Ovary (tissue), 7 donors: ENCODE measurements at regions not wholly inside any gene's neighbourhood (a gene's known extent, or its start where the extent isn't known, plus 50 kb on each side); places are given as distances from the start of the nearest gene placed in this dataset.

Source experiments
- DNase-seq, 5 donors: peaks; one replicate each; pipeline ENCODE4 v3.0.0-alpha.2; 2019 to 2020
- H3K27ac ChIP-seq, 2 donors: fragments of 200-600 bp; one replicate each; pipeline versions ENCODE4 v1.5.1 to v1.8.0; 2019 to 2022
- H3K27me3 ChIP-seq: fragments of 200-600 bp; one replicate; pipeline ENCODE4 v1.8.0; 2022
- H3K36me3 ChIP-seq: fragments of 200-600 bp; sonication (generic); one replicate; pipeline ENCODE4 v1.5.1; 2019
- H3K4me1 ChIP-seq: one replicate; pipeline ENCODE4 v1.8.1; 2013; ENCODE audit warnings: mild to moderate bottlenecking, moderate library complexity; ENCODE audit not compliant: insufficient read depth
- H3K4me3 ChIP-seq: fragments of 200-600 bp; sonication (generic); one replicate; pipeline ENCODE4 v1.5.1; 2017
- H3K9me3 ChIP-seq, 2 donors: fragments of 200-600 bp in 1 of 2; sonication (generic) in 1 of 2; one replicate each; pipeline versions ENCODE4 v1.5.1 to v1.8.1; 2013 to 2019; ENCODE audit warnings: mild to moderate bottlenecking in 1 of 2, moderate library complexity in 1 of 2
- EP300 ChIP-seq: sonication (generic); formaldehyde crosslinking; IDR thresholded peaks from one replicate; pipeline ENCODE4 v1.6.1; 2017; ENCODE audit warnings: antibody characterized with exemption
- POLR2A ChIP-seq: fragments of 450-650 bp; IDR thresholded peaks from one replicate; pipeline ENCODE4 v1.6.1; 2017; ENCODE audit warnings: antibody characterized with exemption, mild to moderate bottlenecking, moderate library complexity
- WGBS, 3 donors: extraction: QIAGEN DNeasy Blood & Tissue Kit in 1 of 3; methylation state at CpG; one replicate each; pipeline versions ENCODE4 v1.1.5 to v1.1.7; 2013 to 2017; 5-methylcytosine and 5-hydroxymethylcytosine counted together
- intact Hi-C, 4 donors: fragments of 100-400 bp; cut with DNase I; formaldehyde crosslinking; loops; one replicate each; pipeline versions ENCODE4 v1.11.0 to v1.15.1; 2022 to 2023
- TF ChIP-seq, protein P1 (sequence below), 3 donors: fragments of 450-650 bp in 2 of 3; fragments of 200-600 bp in 1 of 3; IDR thresholded peaks; one replicate each; pipeline versions ENCODE4 v1.5.1 to v1.8.0; 2016 to 2022; ENCODE audit warnings: antibody characterized with exemption in 3 of 3, mild to moderate bottlenecking in 1 of 3
- donor health status: DM: no; HTN: no; CAD: no; lungs with moderate emphysema.
- donor health status: DM: no; HTN: no; CAD: no.
- donor health status: Bipolar disorder and iron deficiency.
- donor health status: DM: no; HTN: no; CAD: no.
- donor health status: DM: yes; HTN: yes; CAD: no.

DNA sequence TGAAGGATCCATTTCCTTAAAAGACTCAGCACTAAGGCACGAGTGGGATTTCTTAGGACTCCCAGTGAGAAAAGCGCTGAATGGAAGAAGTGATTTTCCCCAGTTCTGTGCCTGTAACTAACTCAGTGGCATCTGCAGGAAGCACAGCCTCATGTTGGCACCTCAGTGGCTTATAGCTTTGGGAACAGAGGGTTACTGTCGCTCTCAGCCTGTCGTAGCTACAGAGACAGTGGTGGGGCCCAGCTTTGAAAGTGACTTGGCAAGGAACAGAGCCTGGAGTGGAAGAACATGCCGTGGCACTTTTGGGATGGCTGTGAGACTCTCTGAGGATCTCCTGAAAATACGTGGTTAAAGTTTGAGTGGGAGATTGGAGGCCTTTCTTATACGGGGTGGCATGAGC lies 242.4 kb upstream of the MYOCD start:
- 89 to 96% (median 92%) methylated on average over 7 of the region's 7 CpGs for WGBS, 3 donors
- TF ChIP-seq POLR2A (no peak), EP300 (no peak)
- TF ChIP-seq, protein P1, sequence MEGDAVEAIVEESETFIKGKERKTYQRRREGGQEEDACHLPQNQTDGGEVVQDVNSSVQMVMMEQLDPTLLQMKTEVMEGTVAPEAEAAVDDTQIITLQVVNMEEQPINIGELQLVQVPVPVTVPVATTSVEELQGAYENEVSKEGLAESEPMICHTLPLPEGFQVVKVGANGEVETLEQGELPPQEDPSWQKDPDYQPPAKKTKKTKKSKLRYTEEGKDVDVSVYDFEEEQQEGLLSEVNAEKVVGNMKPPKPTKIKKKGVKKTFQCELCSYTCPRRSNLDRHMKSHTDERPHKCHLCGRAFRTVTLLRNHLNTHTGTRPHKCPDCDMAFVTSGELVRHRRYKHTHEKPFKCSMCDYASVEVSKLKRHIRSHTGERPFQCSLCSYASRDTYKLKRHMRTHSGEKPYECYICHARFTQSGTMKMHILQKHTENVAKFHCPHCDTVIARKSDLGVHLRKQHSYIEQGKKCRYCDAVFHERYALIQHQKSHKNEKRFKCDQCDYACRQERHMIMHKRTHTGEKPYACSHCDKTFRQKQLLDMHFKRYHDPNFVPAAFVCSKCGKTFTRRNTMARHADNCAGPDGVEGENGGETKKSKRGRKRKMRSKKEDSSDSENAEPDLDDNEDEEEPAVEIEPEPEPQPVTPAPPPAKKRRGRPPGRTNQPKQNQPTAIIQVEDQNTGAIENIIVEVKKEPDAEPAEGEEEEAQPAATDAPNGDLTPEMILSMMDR (IDR thresholded peaks at IDR 0.05): no peak
- Histone ChIP-seq H3K36me3 (no peaks in the 10 kb centered on the region), H3K4me3 (no peak overlapping the region), H3K9me3 (no peaks in the 10 kb centered on the region), H3K27me3 (no peaks in the 10 kb centered on the region), H3K27ac (no peak overlapping the region), H3K4me1 (peaks cover 10% of the 10 kb centered on the region)
- intact Hi-C loops: no loop called here
- no peak for DNase-seq

DNA sequence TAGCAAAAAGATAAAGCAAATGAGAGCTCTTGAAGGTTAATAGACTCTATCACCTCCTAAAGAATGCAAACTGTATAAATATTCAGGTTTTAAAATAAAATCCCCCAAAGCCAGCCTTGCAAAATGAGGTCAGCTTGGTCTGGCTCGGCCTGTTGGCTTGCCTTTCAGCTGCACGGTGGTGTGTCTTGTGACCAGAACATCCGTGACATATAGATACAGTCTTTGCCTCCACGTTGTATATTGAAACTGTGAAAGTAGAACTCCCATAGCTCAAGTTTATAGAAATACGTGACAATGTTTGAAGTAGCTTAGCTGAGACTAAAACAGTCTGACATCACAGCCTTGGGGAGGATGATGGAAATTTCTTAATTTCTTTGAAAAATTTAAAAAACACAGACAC lies 236.6 kb upstream of the MYOCD start:
- H3K4me3 ChIP-seq: no peak overlapping the region
- TF ChIP-seq EP300 (no peak), POLR2A (no peak)
- TF ChIP-seq, protein P1 (IDR thresholded peaks at IDR 0.05): no peak
- DNase-seq: no peak
- H3K27ac ChIP-seq: no peak overlapping the region
- intact Hi-C loops: no loop called here
- no peaks in the 10 kb centered on the region for H3K9me3 ChIP-seq
- WGBS, 3 donors: 15 to 42% (median 24%) methylated on average over 5 of the region's 5 CpGs
- H3K36me3 ChIP-seq: no peaks in the 10 kb centered on the region
- no peaks in the 10 kb centered on the region for H3K27me3 ChIP-seq
- no peaks in the 10 kb centered on the region for H3K4me1 ChIP-seq

DNA sequence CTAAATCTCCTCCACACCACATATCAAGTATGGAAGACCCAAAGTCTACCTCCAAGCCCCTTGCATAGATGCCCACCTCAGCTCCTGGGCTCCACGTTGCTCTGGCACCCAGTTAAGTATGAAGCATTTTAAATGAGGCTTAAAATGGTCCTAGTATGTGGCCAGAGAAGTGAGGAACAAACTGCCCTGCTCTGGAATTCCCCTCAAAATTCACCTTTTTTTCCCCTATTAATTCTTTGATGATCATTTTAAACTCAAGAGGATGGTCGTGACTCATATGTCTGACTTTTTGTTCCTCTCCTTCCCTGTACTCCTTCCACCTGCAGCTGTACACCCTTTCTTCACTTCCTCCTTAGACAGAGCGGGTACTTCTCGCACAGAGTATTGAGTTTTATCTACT lies 234.5 kb upstream of the MYOCD start:
- H3K27ac ChIP-seq: no peak overlapping the region
- 86 to 87% (median 87%) methylated on average over 4 of the region's 4 CpGs for WGBS, 3 donors
- TF ChIP-seq POLR2A (no peak), EP300 (no peak)
- TF ChIP-seq, protein P1 (IDR thresholded peaks at IDR 0.05): no peak

DNA sequence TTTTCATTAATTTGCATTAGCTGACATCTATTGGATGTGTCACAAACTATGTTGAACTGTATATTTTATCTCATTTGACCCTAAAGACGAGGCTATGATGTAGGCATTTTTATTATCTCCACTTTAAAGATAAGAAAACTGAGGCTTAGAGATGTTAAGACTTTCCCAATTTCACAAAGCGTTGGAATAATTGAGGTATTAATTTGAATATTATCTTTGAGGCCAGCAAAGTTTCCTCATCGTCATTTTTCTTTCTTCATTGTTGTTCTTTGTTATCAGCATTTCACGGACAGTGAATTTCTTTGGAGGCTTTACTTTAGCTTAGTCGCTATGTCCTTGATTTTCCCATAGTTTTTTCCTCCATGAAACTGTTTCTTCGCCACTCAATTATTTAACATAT lies 227.5 kb upstream of the MYOCD start:
- H3K9me3 ChIP-seq: no peaks in the 10 kb centered on the region
- no peaks in the 10 kb centered on the region for H3K36me3 ChIP-seq
- intact Hi-C loops: no loop called here
- no peaks in the 10 kb centered on the region for H3K4me1 ChIP-seq
- H3K27me3 ChIP-seq: no peaks in the 10 kb centered on the region
- 63 to 73% (median 69%) methylated on average over 6 of the region's 6 CpGs for WGBS, 3 donors
- no peak overlapping the region for H3K27ac ChIP-seq
- no peak overlapping the region for H3K4me3 ChIP-seq
- TF ChIP-seq POLR2A: no peak
- no peak for TF ChIP-seq EP300
- TF ChIP-seq, protein P1 (IDR thresholded peaks at IDR 0.05): no peak
- no peak for DNase-seq

More for the DNA sequence above, 234.5 kb upstream of the MYOCD start:
- DNase-seq: no peak
- Histone ChIP-seq H3K36me3 (no peaks in the 10 kb centered on the region), H3K4me1 (no peaks in the 10 kb centered on the region), H3K27me3 (no peaks in the 10 kb centered on the region), H3K4me3 (no peak overlapping the region), H3K9me3 (no peaks in the 10 kb centered on the region)
- intact Hi-C loops: no loop called here
